HG02763 (cell line): ENCODE measurements at regions not wholly inside any gene's neighbourhood (a gene's known extent, or its start where the extent isn't known, plus 50 kb on each side); places are given as distances from the start of the nearest gene placed in this dataset.

Experiments
- ATAC-seq: cut with Tn5 transposase; IDR thresholded peaks from one replicate; pipeline ENCODE4 v1.9.1; 2021; ENCODE audit warnings: mild to moderate bottlenecking, moderate library complexity; ENCODE audit not compliant: unreplicated experiment

- ATAC-seq: no peak
Observed at GRCh38 chr6:114403858-114404257, 61.0 kb upstream of the HS3ST5 start.

GRCh38 chr6:114398481-114398880 lies 55.7 kb upstream of the HS3ST5 start:
- ATAC-seq: no peak
